ENCODE measurements at regions not wholly inside any gene's neighbourhood (a gene's known extent, or its start where the extent isn't known, plus 50 kb on each side); places are given as distances from the start of the nearest gene placed in this dataset.

DNA sequence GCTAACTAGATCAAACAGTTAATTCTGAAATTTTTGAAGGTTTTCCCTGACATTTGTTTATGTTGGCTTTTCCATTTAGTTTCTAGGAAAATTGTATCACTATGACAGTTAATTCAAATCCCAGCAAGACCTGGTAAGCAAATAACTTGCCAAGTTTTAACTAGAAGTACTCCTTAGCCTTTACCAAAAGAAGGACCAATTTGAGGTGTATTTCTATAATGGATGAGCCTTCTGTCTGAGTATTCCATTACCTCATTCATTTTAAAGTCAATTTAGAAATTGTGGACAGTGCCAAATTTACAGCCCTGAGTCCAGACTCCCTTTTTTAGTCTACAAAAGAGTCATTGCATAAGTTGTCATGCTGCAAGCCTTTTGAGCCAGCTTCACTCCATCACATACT, 687.6 kb downstream of the CETN3 start:
- no peak for DNase-seq (ENCODE audit: low read depth in 2 of 2)
- H3K4me3 ChIP-seq (replicated peaks in 1 of 2; ENCODE audit: low read depth in 2 of 2, low read length in 2 of 2), result no peak overlapping the region
- TF ChIP-seq, protein P1, sequence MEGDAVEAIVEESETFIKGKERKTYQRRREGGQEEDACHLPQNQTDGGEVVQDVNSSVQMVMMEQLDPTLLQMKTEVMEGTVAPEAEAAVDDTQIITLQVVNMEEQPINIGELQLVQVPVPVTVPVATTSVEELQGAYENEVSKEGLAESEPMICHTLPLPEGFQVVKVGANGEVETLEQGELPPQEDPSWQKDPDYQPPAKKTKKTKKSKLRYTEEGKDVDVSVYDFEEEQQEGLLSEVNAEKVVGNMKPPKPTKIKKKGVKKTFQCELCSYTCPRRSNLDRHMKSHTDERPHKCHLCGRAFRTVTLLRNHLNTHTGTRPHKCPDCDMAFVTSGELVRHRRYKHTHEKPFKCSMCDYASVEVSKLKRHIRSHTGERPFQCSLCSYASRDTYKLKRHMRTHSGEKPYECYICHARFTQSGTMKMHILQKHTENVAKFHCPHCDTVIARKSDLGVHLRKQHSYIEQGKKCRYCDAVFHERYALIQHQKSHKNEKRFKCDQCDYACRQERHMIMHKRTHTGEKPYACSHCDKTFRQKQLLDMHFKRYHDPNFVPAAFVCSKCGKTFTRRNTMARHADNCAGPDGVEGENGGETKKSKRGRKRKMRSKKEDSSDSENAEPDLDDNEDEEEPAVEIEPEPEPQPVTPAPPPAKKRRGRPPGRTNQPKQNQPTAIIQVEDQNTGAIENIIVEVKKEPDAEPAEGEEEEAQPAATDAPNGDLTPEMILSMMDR (IDR thresholded peaks at IDR 0.05; ENCODE audit: low read depth, low read length), result no peak

DNA sequence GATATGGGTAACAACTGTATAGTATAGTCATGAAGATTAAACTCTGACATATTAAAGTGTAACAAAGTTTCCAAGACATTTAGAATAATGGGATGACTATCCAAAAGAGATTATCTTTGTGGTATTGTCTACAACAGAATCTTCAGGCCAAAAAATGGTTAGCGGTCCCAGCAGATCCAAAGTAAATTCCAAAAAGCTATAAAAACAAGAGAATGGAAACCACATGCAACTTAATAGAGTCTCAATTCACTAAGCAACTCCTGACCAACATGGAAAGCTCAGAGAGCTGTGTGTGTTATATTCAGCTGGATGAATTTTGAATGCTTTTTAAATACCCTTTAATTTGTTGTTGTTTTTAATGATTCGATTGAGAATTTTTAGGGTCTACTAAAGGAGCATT, 688.2 kb downstream of the CETN3 start:
- TF ChIP-seq, protein P1 (IDR thresholded peaks at IDR 0.05; ENCODE audit: low read depth, low read length), result no peak
- DNase-seq (ENCODE audit: low read depth in 2 of 2), result no peak
- H3K4me3 ChIP-seq (replicated peaks in 1 of 2; ENCODE audit: low read depth in 2 of 2, low read length in 2 of 2), result no peak overlapping the region

- H3K4me3 ChIP-seq (replicated peaks in 1 of 2; ENCODE audit: low read depth in 2 of 2, low read length in 2 of 2), result no peak overlapping the region
- DNase-seq (ENCODE audit: low read depth in 2 of 2), result no peak
- TF ChIP-seq, protein P1 (IDR thresholded peaks at IDR 0.05; ENCODE audit: low read depth, low read length), result no peak
Observed at GRCh38 chr5:89712134-89712700, 697.3 kb downstream of the CETN3 start.

DNA sequence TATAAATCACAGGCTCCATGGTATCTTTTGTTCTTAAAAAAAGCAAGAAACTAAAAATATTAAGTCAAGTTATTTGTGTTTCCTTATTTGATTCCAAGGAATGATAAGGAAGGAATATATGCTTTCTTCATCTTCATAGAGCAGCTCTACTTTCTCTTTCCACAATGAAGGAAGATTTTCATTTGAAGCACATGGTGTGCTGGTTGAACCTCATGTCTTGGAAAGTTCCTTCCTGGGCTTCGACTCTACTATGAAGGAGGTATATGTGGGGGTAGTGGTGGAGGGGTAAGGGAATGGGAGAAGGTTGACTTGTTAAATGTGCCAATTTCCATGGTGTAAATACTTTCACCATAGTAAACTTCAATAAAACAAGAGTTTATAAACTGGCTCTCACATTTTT, 698.0 kb downstream of the CETN3 start:
- TF ChIP-seq, protein P1 (IDR thresholded peaks at IDR 0.05; ENCODE audit: low read depth, low read length), result no peak
- DNase-seq (ENCODE audit: low read depth in 2 of 2), result no peak
- H3K4me3 ChIP-seq (replicated peaks in 1 of 2; ENCODE audit: low read depth in 2 of 2, low read length in 2 of 2), result no peak overlapping the region

GRCh38 chr5:89710006-89710405, 699.5 kb downstream of the CETN3 start:
- TF ChIP-seq, protein P1 (IDR thresholded peaks at IDR 0.05; ENCODE audit: low read depth, low read length), result no peak
- H3K4me3 ChIP-seq (replicated peaks in 1 of 2; ENCODE audit: low read depth in 2 of 2, low read length in 2 of 2), result no peak overlapping the region
- DNase-seq (ENCODE audit: low read depth in 2 of 2), result no peak

GRCh38 chr5:89707891-89708290, 701.7 kb downstream of the CETN3 start:
- no peak overlapping the region for H3K4me3 ChIP-seq (replicated peaks in 1 of 2; ENCODE audit: low read depth in 2 of 2, low read length in 2 of 2)
- TF ChIP-seq, protein P1 (IDR thresholded peaks at IDR 0.05; ENCODE audit: low read depth, low read length), result no peak
- no peak for DNase-seq (ENCODE audit: low read depth in 2 of 2)

DNA sequence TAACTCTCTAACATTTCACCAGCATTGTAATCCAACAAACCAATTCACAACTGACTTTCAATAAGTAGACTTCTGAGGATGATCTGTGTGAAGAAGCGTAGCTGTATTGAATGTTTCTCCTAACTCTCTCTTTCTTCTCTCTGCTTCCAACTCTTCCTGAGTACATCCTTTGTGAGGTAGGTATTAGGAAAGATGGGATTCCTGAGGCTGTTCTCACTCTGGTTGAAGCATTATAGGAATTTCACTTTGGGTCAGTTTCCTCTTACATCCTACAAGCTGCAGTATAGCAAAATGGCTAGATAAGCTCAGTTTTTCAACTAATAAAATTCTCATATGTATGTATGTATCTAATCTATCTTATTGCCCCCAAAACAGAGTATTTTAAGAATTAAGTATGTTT, 702.8 kb downstream of the CETN3 start:
- DNase-seq (ENCODE audit: low read depth in 2 of 2), result no peak
- TF ChIP-seq, protein P1 (IDR thresholded peaks at IDR 0.05; ENCODE audit: low read depth, low read length), result no peak

More for the DNA sequence above, 702.8 kb downstream of the CETN3 start:
- H3K4me3 ChIP-seq (replicated peaks in 1 of 2; ENCODE audit: low read depth in 2 of 2, low read length in 2 of 2), result no peak overlapping the region

Data from cardiac fibroblast (primary cell).